Stimulated activated naive CD8-positive, alpha-beta T cell treated with anti-CD3 and anti-CD28 coated beads, Interleukin-15, Interleukin-2, amounts not matched to agents 100 U/mL and 50 U/mL, for 24 hours (primary cell): ENCODE measurements at regions not wholly inside any gene's neighbourhood (a gene's known extent, or its start where the extent isn't known, plus 50 kb on each side); places are given as distances from the start of the nearest gene placed in this dataset.

Experiments used
- ATAC-seq: fragments of 150-1000 bp; cut with Tn5 transposase; one replicate; pipeline ENCODE4 v1.10.0; 2021
- DNase-seq: peaks from one replicate; pipeline ENCODE4 v3.0.0; 2021

GRCh38 chr1:76763738-76764137 is 103.5 kb upstream of the ST6GALNAC5 start:
- ATAC-seq (no peak), DNase-seq (no peak)

- DNase-seq (no peak), ATAC-seq (no peak)
Observed at GRCh38 chr1:76764638-76765454, 102.4 kb upstream of the ST6GALNAC5 start.

- DNase-seq (no peak), ATAC-seq (no peak)
Observed at GRCh38 chr1:76766381-76766780, 100.9 kb upstream of the ST6GALNAC5 start.

- DNase-seq (no peak), ATAC-seq (no peak)
Observed at GRCh38 chr1:76769911-76770310, 97.4 kb upstream of the ST6GALNAC5 start.

- DNase-seq = no peak
- no peak for ATAC-seq
Observed at GRCh38 chr1:76770979-76771378, 96.3 kb upstream of the ST6GALNAC5 start.

- no peak for DNase-seq
- ATAC-seq = no peak
Observed at GRCh38 chr1:76781447-76781846, 85.8 kb upstream of the ST6GALNAC5 start.

GRCh38 chr1:76782809-76783208 is 84.5 kb upstream of the ST6GALNAC5 start:
- DNase-seq = no peak
- no peak for ATAC-seq

- DNase-seq (no peak), ATAC-seq (no peak)
Observed at GRCh38 chr1:76784502-76784901, 82.8 kb upstream of the ST6GALNAC5 start.

- ATAC-seq (no peak), DNase-seq (no peak)
Observed at GRCh38 chr1:76786222-76786621, 81.1 kb upstream of the ST6GALNAC5 start.

- ATAC-seq (no peak), DNase-seq (no peak)
Observed at GRCh38 chr1:76793594-76793993, 73.7 kb upstream of the ST6GALNAC5 start.

GRCh38 chr1:76799700-76800099 is 67.6 kb upstream of the ST6GALNAC5 start:
- ATAC-seq (no peak), DNase-seq (no peak)

GRCh38 chr1:76802094-76802493 is 65.2 kb upstream of the ST6GALNAC5 start:
- ATAC-seq (no peak), DNase-seq (no peak)

GRCh38 chr1:76807543-76808260 is 59.6 kb upstream of the ST6GALNAC5 start:
- DNase-seq (no peak), ATAC-seq (no peak)
